Right renal pelvis (tissue), 4 donors: ENCODE measurements at regions not wholly inside any gene's neighbourhood (a gene's known extent, or its start where the extent isn't known, plus 50 kb on each side); places are given as distances from the start of the nearest gene placed in this dataset.
"Not testable (repeated sequence)": the region's sequence is repeated elsewhere in the genome, so short reads cannot be mapped to it uniquely, and the experiment has no call there.

Source experiments
- DNase-seq, 4 donors: peaks; one replicate each; pipeline ENCODE4 v3.0.0-alpha.2; 2013; ENCODE audit warnings: low read depth in 4 of 4, low spot score in 3 of 4, missing footprints in 1 of 4

GRCh38 chr12:124070394-124071074 lies 97.5 kb downstream of the ZNF664 start:
- not testable (repeated sequence) for DNase-seq

DNA sequence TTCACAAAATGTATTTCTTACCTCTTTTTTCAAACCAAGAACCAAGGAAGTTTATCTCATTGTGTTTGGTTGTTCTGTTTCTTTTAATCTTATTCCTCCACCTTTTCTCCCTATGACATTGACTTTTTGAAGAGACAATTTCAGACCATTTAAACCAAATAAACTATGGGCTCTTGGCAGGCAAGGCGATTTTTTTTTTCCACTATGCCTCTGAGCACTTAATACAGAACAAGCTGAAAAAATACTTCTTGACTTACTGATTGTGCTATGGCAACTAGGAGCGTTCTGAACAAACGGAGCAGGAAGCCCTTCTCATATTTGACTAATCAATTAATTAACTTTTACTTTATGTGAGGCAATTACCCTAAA lies 98.0 kb downstream of the ZNF664 start:
- no peak for DNase-seq

DNA sequence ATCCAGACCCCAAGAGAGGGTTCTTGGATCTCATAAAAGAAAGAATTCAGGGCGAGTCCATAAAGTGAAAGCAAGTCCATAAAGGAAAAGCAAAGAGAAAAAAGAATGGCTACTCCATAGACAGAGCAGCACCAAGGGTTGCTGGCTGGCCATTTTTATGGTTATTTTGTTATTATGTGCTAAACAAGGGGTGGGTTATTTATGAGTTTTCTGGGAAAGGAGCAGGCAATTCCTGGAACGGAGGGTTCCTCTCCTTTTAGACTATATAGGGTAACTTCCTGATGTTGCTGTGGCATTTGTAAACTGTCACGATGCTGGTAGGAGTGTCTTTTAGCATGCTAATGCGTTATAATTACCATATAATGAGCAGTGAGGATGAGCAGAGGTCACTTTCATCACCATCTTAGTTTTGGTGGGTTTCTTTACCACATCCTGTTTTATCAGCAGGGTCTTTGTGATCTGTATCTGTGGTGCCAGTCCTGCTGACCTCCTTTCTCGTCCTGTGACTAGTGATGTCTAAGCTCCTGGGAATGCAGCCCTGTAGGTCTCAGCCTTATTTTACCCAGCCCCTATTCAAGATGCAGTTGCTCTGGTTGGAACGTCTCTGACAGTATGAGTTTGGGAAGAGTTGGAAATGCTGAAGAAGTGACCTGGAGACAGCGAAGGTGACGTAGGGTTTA lies 100.5 kb downstream of the ZNF664 start:
- DNase-seq = no peak

DNA sequence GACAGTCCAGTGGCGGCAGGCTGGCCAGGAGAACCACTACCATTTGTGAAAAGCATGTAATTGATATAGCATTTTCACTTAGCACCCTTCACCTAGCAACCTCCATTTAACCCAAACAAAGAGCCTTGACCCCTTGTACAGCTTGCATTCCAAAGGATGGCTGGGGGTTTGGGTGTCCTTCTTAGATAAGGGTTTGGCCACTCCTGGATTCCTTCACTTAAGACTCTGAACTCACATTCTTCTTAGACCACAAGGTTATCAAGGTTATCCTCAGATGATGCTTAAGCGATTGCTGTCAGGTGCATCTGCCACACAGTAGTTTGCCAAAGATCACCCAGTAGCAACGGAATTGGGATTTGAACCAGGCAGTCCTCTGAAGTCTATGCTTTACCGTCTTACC lies 102.8 kb downstream of the ZNF664 start:
- DNase-seq = no peak

DNA sequence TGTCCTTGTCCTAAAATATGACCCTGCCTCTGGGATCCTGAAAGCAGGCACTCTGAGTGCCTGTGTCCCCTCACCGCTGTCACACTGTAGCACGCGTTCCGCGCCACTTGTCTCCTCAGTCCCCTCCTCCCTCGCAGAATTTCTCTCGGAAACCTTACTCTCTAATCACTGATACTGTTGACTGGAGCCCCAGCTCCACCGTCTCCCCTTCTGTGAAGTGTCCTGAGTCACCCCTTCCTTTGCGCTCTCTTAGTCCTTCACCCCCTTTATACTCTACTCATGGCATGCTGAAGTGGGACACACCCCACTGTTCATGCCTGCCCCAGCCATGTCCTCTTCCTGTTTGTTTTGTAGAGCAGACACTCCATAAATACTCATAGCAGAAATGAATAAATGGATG lies 104.7 kb downstream of the ZNF664 start:
- no peak for DNase-seq

- DNase-seq = no peak
Observed at GRCh38 chr12:124078800-124079199, 105.8 kb downstream of the ZNF664 start.

- DNase-seq = no peak
Observed at GRCh38 chr12:124080649-124081048, 107.6 kb downstream of the ZNF664 start.

- no peak for DNase-seq
Observed at GRCh38 chr12:124082012-124082411, 109.0 kb downstream of the ZNF664 start.

- no peak for DNase-seq
Observed at GRCh38 chr12:124082687-124083086, 109.7 kb downstream of the ZNF664 start.

- DNase-seq = no peak
Observed at GRCh38 chr12:124083708-124084107, 110.7 kb downstream of the ZNF664 start.

- DNase-seq = no peak
Observed at GRCh38 chr12:124085419-124086296, 112.6 kb downstream of the ZNF664 start.

GRCh38 chr12:124086299-124086898 lies 113.4 kb downstream of the ZNF664 start:
- DNase-seq = no peak

- DNase-seq = peak in 1 of 4 donors; percentile 31
Observed at GRCh38 chr12:124087266-124088051, 114.4 kb downstream of the ZNF664 start.

DNA sequence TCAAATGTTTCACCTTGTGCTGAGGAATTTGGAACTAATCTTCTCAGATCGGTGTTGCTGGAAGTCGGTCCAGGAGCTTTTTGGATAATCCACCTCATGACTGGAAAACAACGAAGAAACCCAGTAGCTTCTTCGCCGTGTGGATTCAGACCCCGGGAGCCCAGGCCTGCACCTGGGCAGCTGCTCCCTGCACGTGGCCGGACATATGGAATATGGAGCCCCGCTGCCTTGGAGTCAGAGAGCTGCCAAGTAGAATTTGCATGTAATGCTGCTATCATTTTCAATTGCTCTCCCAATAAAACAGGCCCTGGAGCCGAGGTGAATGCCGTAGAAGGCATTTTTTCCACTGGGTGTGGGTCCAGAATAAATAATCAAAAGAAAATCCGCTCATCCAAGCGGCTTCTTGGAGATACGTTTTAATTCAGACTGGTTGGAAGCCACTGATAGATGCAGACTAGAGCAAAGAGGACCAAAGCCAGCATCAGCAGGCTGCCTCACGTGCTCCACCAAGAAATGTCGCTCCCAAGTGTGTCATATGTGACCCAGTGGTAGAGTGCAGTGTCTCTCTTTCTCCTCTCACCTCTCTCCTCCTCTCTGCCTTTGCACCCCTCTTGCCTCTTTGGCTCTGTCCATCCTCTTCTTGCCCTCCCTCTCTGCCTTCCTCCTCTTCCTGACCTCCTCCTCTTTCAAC lies 115.3 kb downstream of the ZNF664 start:
- DNase-seq = no peak

DNA sequence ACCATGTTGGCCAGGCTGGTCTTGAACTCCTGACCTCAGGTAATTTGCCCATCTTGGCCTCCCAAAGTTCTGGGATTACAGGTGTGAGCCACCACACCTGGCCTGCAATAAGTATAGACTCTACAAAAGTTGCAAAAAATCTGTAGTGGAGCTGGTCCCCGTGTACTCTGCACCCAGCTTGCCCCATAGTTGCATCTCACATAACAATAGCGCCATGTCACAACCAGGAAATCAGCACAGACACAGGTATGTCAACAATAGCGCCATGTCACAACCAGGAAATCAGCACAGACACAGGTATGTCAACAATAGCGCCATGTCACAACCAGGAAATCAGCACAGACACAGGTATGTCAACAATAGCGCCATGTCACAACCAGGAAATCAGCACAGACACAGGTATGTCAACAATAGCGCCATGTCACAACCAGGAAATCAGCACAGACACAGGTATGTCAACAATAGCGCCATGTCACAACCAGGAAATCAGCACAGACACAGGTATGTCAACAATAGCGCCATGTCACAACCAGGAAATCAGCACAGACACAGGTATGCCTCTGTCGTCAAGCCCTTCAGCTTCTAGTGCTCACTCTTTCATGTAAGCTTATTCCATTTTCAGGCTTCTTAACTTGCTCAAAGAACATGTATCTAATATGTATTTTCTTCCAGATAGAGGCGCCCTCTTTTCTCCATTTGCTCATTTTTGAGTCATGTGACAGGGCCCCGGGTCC lies 116.3 kb downstream of the ZNF664 start:
- not testable (repeated sequence) for DNase-seq

DNA sequence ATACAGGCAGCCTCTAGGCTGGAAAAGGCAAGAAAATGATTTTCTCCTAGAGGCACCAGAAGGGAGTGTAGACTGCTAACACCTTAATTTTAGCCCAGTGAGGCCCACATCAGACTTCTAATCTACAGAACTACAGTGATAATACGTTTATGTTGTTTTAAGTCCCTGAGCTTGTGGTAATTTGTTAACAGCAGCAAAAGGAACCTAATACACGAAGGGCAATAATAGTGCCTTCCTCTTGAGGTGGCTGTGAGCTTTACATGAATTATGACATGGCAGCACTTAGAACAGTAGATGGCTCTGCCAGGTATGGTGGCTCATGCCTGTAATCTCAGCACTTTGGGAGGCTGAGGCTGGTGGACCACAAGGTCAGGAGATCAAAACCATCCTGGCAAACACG lies 118.8 kb downstream of the ZNF664 start:
- DNase-seq = no peak

DNA sequence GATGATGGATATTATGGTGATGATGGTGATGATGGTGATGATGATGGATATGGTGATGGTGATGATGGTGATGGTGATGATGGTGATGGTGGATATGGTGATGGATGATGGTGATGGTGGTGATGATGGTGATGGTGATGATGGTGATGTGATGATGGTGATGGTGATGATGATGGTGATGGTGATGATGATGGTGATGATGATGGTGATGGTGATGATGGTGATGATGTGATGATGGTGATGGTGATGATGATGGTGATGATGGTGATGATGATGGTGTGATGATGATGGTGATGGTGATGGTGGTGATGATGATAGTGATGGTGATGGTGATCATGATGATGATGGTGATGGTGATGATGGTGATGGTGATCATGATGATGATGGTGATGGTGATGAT lies 119.5 kb downstream of the ZNF664 start:
- DNase-seq = not testable (repeated sequence)

- DNase-seq = no peak
Observed at GRCh38 chr12:124093297-124093696, 120.3 kb downstream of the ZNF664 start.

DNA sequence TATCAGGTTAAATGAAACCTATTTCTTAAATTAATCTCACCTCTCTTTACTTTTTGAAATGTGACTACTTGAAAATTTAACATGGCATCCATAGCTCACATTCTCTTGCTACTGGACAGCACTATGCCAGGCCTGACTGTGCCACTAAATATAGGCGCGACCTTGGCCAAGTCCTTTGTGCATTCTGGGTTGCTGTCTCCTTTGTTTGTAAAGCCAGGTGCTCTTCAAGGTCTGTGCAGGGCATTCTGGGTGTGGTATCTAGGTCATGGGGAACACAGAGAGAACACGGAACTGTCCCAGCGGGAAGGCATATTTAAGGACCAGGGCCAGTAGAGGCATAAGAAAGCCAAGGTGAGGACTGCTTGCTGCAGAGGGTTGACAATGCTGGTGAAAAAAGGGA lies 121.2 kb downstream of the ZNF664 start:
- no peak for DNase-seq
